ENCODE measurements at regions not wholly inside any gene's neighbourhood (a gene's known extent, or its start where the extent isn't known, plus 50 kb on each side); places are given as distances from the start of the nearest gene placed in this dataset.

- DNase-seq (ENCODE audit: extremely low spot score), result no peak
- CTCF ChIA-PET, result no interaction called here
- TF ChIP-seq LEF1 (IDR thresholded peaks at IDR 0.05; ENCODE audit: borderline replicate concordance) (no peak), CTBP1 (IDR thresholded peaks at IDR 0.05; ENCODE audit: borderline replicate concordance) (no peak), BHLHE40 (IDR thresholded peaks at IDR 0.05; ENCODE audit: borderline replicate concordance) (no peak)
- POLR2A ChIA-PET, result no interaction called here
Measured at GRCh38 chr14:37844614-37845013, 249.2 kb downstream of the TTC6 start.

GRCh38 chr14:37848985-37849621, 253.7 kb downstream of the TTC6 start:
- ChIA-PET CTCF (no interaction called here), POLR2A (no interaction called here)
- DNase-seq (ENCODE audit: extremely low spot score), result no peak

GRCh38 chr14:37851054-37851453, 255.6 kb downstream of the TTC6 start:
- CTCF ChIA-PET, result interaction anchor here (0.6 kb wide), 1 partner anchor 463 kb away, joined by 3 read pairs; no protein-coding TSS in a partner anchor
- no peak for DNase-seq (ENCODE audit: extremely low spot score)
- POLR2A ChIA-PET, result no interaction called here
- TF ChIP-seq HDGF (IDR thresholded peaks at IDR 0.05; ENCODE audit: borderline replicate concordance) (no peak), ARNT (IDR thresholded peaks at IDR 0.05) (no peak)

More at GRCh38 chr14:37848985-37849621, 253.7 kb downstream of the TTC6 start:
- no peak for TF ChIP-seq FOXM1 (IDR thresholded peaks at IDR 0.05; ENCODE audit: borderline replicate concordance)
- TF ChIP-seq TARDBP (IDR thresholded peaks at IDR 0.05), result no peak
- TF ChIP-seq FOXK2 (IDR thresholded peaks at IDR 0.05), result no peak
- no peak for TF ChIP-seq ARNT (IDR thresholded peaks at IDR 0.05)
- TF ChIP-seq LEF1 (IDR thresholded peaks at IDR 0.05; ENCODE audit: borderline replicate concordance), result no peak
- no peak for TF ChIP-seq SP1 (IDR thresholded peaks at IDR 0.05)
- TF ChIP-seq NFRKB (IDR thresholded peaks at IDR 0.05), result no peak
- TF ChIP-seq L3MBTL2 (conservative IDR thresholded peaks at IDR 0.05), result no peak
- no peak for TF ChIP-seq HDGF (IDR thresholded peaks at IDR 0.05; ENCODE audit: borderline replicate concordance)
- no peak for TF ChIP-seq PKNOX1 (IDR thresholded peaks at IDR 0.05)
- TF ChIP-seq FOXA1 (IDR thresholded peaks at IDR 0.05), result no peak
- no peak for TF ChIP-seq ZNF384 (IDR thresholded peaks at IDR 0.05)
- TF ChIP-seq ELF4 (IDR thresholded peaks at IDR 0.05), result no peak
- no peak for TF ChIP-seq BHLHE40 (IDR thresholded peaks at IDR 0.05; ENCODE audit: borderline replicate concordance)
- TF ChIP-seq CTBP1 (IDR thresholded peaks at IDR 0.05; ENCODE audit: borderline replicate concordance), result no peak
- no peak for TF ChIP-seq SUZ12 (IDR thresholded peaks at IDR 0.05)

- no peak for DNase-seq (ENCODE audit: extremely low spot score)
- ChIA-PET CTCF (no interaction called here), POLR2A (no interaction called here)
- no peak for TF ChIP-seq SUZ12 (IDR thresholded peaks at IDR 0.05)
- TF ChIP-seq ZNF384 (IDR thresholded peaks at IDR 0.05), result no peak
- no peak for TF ChIP-seq CTBP1 (IDR thresholded peaks at IDR 0.05; ENCODE audit: borderline replicate concordance)
- TF ChIP-seq L3MBTL2 (conservative IDR thresholded peaks at IDR 0.05), result no peak
- no peak for TF ChIP-seq SP1 (IDR thresholded peaks at IDR 0.05)
- no peak for TF ChIP-seq HDGF (IDR thresholded peaks at IDR 0.05; ENCODE audit: borderline replicate concordance)
- no peak for TF ChIP-seq FOXA1 (IDR thresholded peaks at IDR 0.05)
- no peak for TF ChIP-seq PKNOX1 (IDR thresholded peaks at IDR 0.05)
- TF ChIP-seq BHLHE40 (IDR thresholded peaks at IDR 0.05; ENCODE audit: borderline replicate concordance), result no peak
- no peak for TF ChIP-seq FOXK2 (IDR thresholded peaks at IDR 0.05)
- TF ChIP-seq ELF4 (IDR thresholded peaks at IDR 0.05), result no peak
- TF ChIP-seq LEF1 (IDR thresholded peaks at IDR 0.05; ENCODE audit: borderline replicate concordance), result no peak
Measured at GRCh38 chr14:37855871-37856270, 260.4 kb downstream of the TTC6 start.

- ChIA-PET POLR2A (no interaction called here), CTCF (interaction anchor here (0.6 to 1.2 kb wide), 2 partner anchors 17 to 420 kb away, joined by 3 to 5 read pairs; no protein-coding TSS in a partner anchor)
- TF ChIP-seq FOXK2 (IDR thresholded peaks at IDR 0.05), result no peak
- TF ChIP-seq FOXM1 (IDR thresholded peaks at IDR 0.05; ENCODE audit: borderline replicate concordance), result no peak
- TF ChIP-seq ARNT (IDR thresholded peaks at IDR 0.05), result no peak
- TF ChIP-seq FOXA1 (IDR thresholded peaks at IDR 0.05), result no peak
- no peak for TF ChIP-seq NFRKB (IDR thresholded peaks at IDR 0.05)
- no peak for TF ChIP-seq SUZ12 (IDR thresholded peaks at IDR 0.05)
- DNase-seq (ENCODE audit: extremely low spot score), result no peak
Measured at GRCh38 chr14:37857774-37858266, 262.4 kb downstream of the TTC6 start.

GRCh38 chr14:37858733-37859132, 263.3 kb downstream of the TTC6 start:
- POLR2A ChIA-PET, result no interaction called here
- CTCF ChIA-PET, result interaction anchor here (0.6 to 1.2 kb wide), 2 partner anchors 16 to 662 kb away, joined by 3 to 5 read pairs; no protein-coding TSS in a partner anchor
- TF ChIP-seq SP1 (IDR thresholded peaks at IDR 0.05), result no peak
- no peak for TF ChIP-seq HDGF (IDR thresholded peaks at IDR 0.05; ENCODE audit: borderline replicate concordance)
- no peak for TF ChIP-seq ZNF384 (IDR thresholded peaks at IDR 0.05)
- TF ChIP-seq NFRKB (IDR thresholded peaks at IDR 0.05), result no peak
- TF ChIP-seq LEF1 (IDR thresholded peaks at IDR 0.05; ENCODE audit: borderline replicate concordance), result no peak
- TF ChIP-seq FOXA1 (IDR thresholded peaks at IDR 0.05), result no peak
- no peak for TF ChIP-seq PKNOX1 (IDR thresholded peaks at IDR 0.05)
- TF ChIP-seq ELF4 (IDR thresholded peaks at IDR 0.05), result no peak
- TF ChIP-seq ARNT (IDR thresholded peaks at IDR 0.05), result no peak
- TF ChIP-seq TARDBP (IDR thresholded peaks at IDR 0.05), result no peak
- no peak for TF ChIP-seq BHLHE40 (IDR thresholded peaks at IDR 0.05; ENCODE audit: borderline replicate concordance)
- TF ChIP-seq FOXM1 (IDR thresholded peaks at IDR 0.05; ENCODE audit: borderline replicate concordance), result no peak
- TF ChIP-seq FOXK2 (IDR thresholded peaks at IDR 0.05), result no peak
- TF ChIP-seq SUZ12 (IDR thresholded peaks at IDR 0.05), result no peak
- TF ChIP-seq CTBP1 (IDR thresholded peaks at IDR 0.05; ENCODE audit: borderline replicate concordance), result no peak
- TF ChIP-seq L3MBTL2 (conservative IDR thresholded peaks at IDR 0.05), result no peak
- no peak for DNase-seq (ENCODE audit: extremely low spot score)

Measured in HEK293T (cell line).